ENCODE measurements at regions not wholly inside any gene's neighbourhood (a gene's known extent, or its start where the extent isn't known, plus 50 kb on each side); places are given as distances from the start of the nearest gene placed in this dataset.

DNA sequence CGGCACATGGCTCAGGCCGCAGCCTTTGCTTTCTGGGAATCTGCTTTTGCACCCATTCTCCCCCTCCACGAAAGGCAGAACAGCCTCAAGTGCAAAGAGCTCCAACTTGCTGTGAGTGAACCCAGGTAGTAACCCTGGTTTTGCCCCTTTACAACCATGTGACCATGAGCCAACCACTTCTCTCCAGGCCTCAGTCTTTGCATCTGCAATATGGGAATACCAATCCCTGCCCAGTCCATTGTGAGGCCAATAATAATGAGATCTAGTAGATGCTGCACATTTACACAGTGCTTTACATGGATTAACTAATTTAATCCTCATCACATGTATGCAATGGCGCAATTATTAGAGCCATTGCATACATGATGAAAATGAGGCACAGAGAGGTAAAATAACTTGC lies 108.9 kb upstream of the MYL2 start:
- Histone ChIP-seq H3K27me3 (ENCODE audit: control insufficient read depth, insufficient read depth, low read length) (peaks cover 36% of the 10 kb centered on the region), H3K36me3 (ENCODE audit: control insufficient read depth, insufficient read depth, low read length) (no peaks in the 10 kb centered on the region), H3K4me1 (ENCODE audit: control insufficient read depth, insufficient read depth, low read length) (no peaks in the 10 kb centered on the region), H3K9ac (ENCODE audit: low read length) (no peak overlapping the region), H3K9me3 (ENCODE audit: control insufficient read depth, low read length) (no peaks in the 10 kb centered on the region), H3K4me3 (ENCODE audit: low read length) (no peak overlapping the region)

DNA sequence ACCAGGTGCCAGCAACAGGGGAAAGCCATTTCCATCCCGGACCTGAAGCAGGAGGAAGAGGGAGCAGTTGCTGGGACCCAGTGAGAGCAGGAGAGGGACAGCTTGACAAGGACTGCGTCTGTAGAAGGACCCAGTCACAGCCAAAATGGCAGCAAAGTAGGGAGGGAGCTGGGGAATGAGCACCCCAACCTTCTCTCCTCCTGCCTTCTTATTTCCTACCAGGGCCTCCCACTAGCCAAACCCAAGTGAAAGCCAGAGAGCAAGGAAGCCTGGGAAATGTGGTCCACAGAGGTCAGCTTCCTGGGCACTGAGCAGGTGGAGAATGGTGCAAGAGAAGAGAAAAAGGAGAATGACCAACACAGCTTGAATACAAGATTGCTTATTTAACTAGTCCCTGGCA lies 108.5 kb upstream of the MYL2 start:
- no peak overlapping the region for H3K9ac ChIP-seq (ENCODE audit: low read length)
- H3K27me3 ChIP-seq (ENCODE audit: control insufficient read depth, insufficient read depth, low read length), result peaks cover 36% of the 10 kb centered on the region
- H3K4me1 ChIP-seq (ENCODE audit: control insufficient read depth, insufficient read depth, low read length), result no peaks in the 10 kb centered on the region
- H3K9me3 ChIP-seq (ENCODE audit: control insufficient read depth, low read length), result no peaks in the 10 kb centered on the region
- no peak overlapping the region for H3K4me3 ChIP-seq (ENCODE audit: low read length)
- H3K36me3 ChIP-seq (ENCODE audit: control insufficient read depth, insufficient read depth, low read length), result no peaks in the 10 kb centered on the region

DNA sequence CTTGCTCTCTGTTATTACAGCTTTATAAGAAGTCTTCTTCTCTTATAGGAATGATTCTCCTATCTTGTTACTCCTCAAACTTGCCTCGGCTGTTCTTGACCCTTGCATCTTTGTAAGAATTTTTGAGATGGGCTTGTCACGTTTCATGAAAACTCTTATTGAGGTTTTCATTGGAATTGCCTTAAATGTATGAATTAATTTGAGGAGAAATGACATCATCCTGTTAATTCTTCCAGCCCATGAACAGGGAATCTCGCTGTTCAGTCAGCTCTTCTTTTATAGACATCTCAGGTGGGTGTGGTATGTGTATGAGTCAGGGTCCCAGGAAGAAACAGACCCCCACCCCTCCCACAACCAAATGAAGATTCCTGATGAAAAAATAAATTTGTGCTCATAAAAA lies 107.1 kb upstream of the MYL2 start:
- H3K9me3 ChIP-seq (ENCODE audit: control insufficient read depth, low read length), result no peaks in the 10 kb centered on the region
- H3K4me3 ChIP-seq (ENCODE audit: low read length), result no peak overlapping the region
- no peak overlapping the region for H3K9ac ChIP-seq (ENCODE audit: low read length)
- H3K4me1 ChIP-seq (ENCODE audit: control insufficient read depth, insufficient read depth, low read length), result no peaks in the 10 kb centered on the region
- peaks cover 24% of the 10 kb centered on the region for H3K27me3 ChIP-seq (ENCODE audit: control insufficient read depth, insufficient read depth, low read length)
- H3K36me3 ChIP-seq (ENCODE audit: control insufficient read depth, insufficient read depth, low read length), result no peaks in the 10 kb centered on the region

DNA sequence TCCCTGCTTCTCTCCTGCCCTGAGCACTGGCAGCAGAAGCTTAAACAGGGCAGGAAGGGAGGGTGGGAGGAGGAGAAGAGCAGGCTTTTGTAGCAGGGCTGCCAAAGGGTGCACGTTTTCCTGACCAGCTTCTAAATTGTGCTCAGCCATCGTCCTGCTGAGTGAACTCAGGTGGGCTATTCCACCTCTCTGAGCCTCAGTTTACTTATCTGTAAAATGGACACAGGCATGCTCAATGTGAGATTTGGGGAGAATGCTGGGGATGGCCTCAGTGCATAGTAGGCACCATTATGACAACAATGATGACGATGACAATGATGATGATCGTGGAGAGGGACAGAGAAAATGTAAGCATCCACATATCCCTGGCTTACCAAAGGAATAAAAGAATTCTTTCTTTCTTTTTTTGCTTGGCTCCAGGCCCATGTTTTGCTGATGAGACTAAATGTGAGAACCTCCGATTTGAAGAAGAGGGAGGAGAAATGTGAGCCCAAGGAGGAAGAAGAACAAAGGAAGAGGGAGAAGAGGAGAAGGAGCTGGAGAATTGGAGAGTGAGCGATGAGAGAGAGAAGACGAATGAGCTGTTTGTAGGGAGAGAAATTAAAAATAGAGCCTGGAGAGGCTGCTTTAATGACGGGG lies 105.5 kb upstream of the MYL2 start:
- Histone ChIP-seq H3K27me3 (ENCODE audit: control insufficient read depth, insufficient read depth, low read length) (peaks cover 22% of the 10 kb centered on the region), H3K9ac (ENCODE audit: low read length) (no peak overlapping the region), H3K9me3 (ENCODE audit: control insufficient read depth, low read length) (no peaks in the 10 kb centered on the region), H3K4me3 (ENCODE audit: low read length) (no peak overlapping the region), H3K4me1 (ENCODE audit: control insufficient read depth, insufficient read depth, low read length) (no peaks in the 10 kb centered on the region), H3K36me3 (ENCODE audit: control insufficient read depth, insufficient read depth, low read length) (no peaks in the 10 kb centered on the region)

DNA sequence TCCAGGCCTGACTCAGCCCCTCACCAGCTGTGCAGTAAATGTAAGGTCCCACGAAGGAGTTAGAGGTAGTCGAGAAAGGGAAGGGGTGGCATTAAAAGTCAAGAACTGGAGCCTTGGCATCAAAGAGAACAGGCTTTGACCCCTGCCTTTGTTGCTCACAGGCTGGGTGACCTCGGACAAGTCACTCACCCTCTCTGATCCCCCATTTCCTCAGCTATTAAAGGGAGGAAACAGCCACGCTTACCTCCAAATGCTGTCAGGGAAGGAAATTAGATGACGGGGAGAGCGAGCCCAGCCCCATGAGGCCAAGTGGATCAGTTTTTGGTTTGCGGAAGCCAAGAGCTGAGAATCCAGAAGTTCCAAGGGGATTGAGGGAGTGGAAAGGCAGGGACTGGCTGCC lies 104.9 kb upstream of the MYL2 start:
- Histone ChIP-seq H3K4me1 (ENCODE audit: control insufficient read depth, insufficient read depth, low read length) (no peaks in the 10 kb centered on the region), H3K9ac (ENCODE audit: low read length) (no peak overlapping the region), H3K27me3 (ENCODE audit: control insufficient read depth, insufficient read depth, low read length) (peaks cover 22% of the 10 kb centered on the region), H3K36me3 (ENCODE audit: control insufficient read depth, insufficient read depth, low read length) (no peaks in the 10 kb centered on the region), H3K4me3 (ENCODE audit: low read length) (no peak overlapping the region), H3K9me3 (ENCODE audit: control insufficient read depth, low read length) (no peaks in the 10 kb centered on the region)

DNA sequence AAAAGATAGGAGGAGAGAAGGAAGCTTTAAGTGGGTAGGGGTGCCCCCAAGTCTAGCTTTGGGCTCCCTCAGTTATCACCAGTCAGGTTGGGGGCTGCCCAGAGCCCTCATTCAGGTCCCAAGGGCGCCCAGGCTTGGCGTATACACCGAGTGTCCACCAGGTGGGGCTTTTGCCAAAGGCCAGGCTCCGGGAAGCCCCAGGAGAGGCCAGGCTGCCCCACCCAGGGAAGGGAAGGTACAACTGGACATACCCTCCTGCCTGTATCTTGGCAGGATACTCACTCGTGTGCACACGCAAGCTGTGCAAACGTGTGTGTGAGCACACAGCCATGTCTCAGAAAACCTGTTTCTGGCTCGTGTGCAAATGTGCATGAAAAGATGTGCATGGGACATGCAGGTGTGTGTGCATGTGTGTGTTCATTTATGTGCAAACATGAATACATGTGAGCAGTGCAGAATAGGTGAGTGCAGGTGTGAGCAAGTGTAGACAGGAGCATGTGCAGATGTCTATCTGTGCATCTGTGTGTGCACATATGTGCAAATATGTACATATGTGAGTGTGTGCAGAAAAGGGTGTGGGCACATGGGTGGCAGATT lies 103.9 kb upstream of the MYL2 start:
- Histone ChIP-seq H3K4me1 (ENCODE audit: control insufficient read depth, insufficient read depth, low read length) (no peaks in the 10 kb centered on the region), H3K27me3 (ENCODE audit: control insufficient read depth, insufficient read depth, low read length) (peaks cover 15% of the 10 kb centered on the region)

DNA sequence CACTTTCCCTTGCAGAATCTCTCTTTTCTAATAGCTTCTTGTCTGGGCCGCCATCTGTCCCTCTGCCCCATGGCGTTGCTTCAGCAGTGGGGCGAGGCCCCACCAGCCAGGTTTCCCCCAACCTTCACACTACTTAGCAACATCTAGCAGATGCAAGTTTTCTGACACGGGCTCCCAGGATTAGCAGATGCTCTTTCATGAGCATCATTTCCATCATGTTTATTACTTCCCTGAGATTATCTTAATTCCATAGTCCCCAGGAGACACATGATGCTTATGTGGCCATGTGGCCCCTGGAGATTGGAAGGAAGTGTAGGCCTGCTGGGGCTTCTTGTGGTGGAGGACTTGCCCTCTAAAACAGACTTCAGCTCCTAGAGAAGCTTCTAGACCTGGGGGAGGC lies 102.0 kb upstream of the MYL2 start:
- H3K4me1 ChIP-seq (ENCODE audit: control insufficient read depth, insufficient read depth, low read length), result no peaks in the 10 kb centered on the region
- H3K27me3 ChIP-seq (ENCODE audit: control insufficient read depth, insufficient read depth, low read length), result peaks cover 8% of the 10 kb centered on the region
- no peak overlapping the region for H3K9ac ChIP-seq (ENCODE audit: low read length)
- no peak overlapping the region for H3K4me3 ChIP-seq (ENCODE audit: low read length)
- no peaks in the 10 kb centered on the region for H3K9me3 ChIP-seq (ENCODE audit: control insufficient read depth, low read length)
- H3K36me3 ChIP-seq (ENCODE audit: control insufficient read depth, insufficient read depth, low read length), result no peaks in the 10 kb centered on the region

More for the DNA sequence above, 103.9 kb upstream of the MYL2 start:
- Histone ChIP-seq H3K9me3 (ENCODE audit: control insufficient read depth, low read length) (no peaks in the 10 kb centered on the region), H3K36me3 (ENCODE audit: control insufficient read depth, insufficient read depth, low read length) (no peaks in the 10 kb centered on the region), H3K9ac (ENCODE audit: low read length) (no peak overlapping the region), H3K4me3 (ENCODE audit: low read length) (no peak overlapping the region)

DNA sequence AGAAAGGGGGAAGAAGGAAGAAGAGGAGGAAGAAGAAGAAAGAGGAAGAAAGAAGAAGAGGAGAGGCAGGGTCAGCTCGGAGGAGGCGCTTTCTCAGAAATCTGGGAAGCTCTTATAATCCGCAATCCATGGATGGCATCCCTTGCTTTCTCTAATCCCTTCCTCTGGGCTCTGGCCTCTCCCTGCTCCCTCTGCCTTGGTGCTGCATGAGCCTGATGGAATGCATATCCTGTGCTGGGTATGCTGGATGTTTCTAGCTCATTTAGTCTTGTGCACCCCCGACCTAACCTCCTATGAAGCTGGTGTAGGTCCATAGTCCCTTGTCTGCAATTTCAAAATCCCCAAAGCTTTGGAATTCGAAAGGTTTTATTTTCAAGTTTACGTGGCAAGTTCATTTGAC lies 94.2 kb upstream of the MYL2 start:
- no peaks in the 10 kb centered on the region for H3K36me3 ChIP-seq (ENCODE audit: control insufficient read depth, insufficient read depth, low read length)
- H3K4me3 ChIP-seq (ENCODE audit: low read length), result no peak overlapping the region
- no peaks in the 10 kb centered on the region for H3K4me1 ChIP-seq (ENCODE audit: control insufficient read depth, insufficient read depth, low read length)
- peaks cover 2% of the 10 kb centered on the region for H3K27me3 ChIP-seq (ENCODE audit: control insufficient read depth, insufficient read depth, low read length)
- H3K9ac ChIP-seq (ENCODE audit: low read length), result no peak overlapping the region
- H3K9me3 ChIP-seq (ENCODE audit: control insufficient read depth, low read length), result no peaks in the 10 kb centered on the region

DNA sequence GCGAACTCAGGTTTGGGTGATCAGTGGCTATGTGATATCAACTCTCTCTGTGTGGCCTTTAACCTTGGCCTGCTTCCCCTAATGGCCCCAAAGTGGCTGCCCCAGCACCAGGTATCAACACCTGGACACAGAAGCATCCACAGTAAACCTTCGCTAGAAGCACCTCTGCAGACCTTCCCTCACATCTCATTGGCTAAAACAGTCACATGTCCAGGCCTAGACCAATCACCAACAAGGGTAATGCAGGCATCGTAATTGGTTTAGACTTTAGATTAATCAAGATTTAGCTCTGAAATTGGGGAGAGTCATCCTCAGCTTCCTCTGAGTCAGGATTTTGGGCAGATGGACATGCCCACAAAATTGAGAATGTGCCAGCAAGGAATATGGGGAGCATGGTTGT lies 92.5 kb upstream of the MYL2 start:
- Histone ChIP-seq H3K9ac (ENCODE audit: low read length) (no peak overlapping the region), H3K4me3 (ENCODE audit: low read length) (no peak overlapping the region), H3K4me1 (ENCODE audit: control insufficient read depth, insufficient read depth, low read length) (no peaks in the 10 kb centered on the region), H3K9me3 (ENCODE audit: control insufficient read depth, low read length) (no peaks in the 10 kb centered on the region), H3K36me3 (ENCODE audit: control insufficient read depth, insufficient read depth, low read length) (no peaks in the 10 kb centered on the region), H3K27me3 (ENCODE audit: control insufficient read depth, insufficient read depth, low read length) (peaks cover 2% of the 10 kb centered on the region)

DNA sequence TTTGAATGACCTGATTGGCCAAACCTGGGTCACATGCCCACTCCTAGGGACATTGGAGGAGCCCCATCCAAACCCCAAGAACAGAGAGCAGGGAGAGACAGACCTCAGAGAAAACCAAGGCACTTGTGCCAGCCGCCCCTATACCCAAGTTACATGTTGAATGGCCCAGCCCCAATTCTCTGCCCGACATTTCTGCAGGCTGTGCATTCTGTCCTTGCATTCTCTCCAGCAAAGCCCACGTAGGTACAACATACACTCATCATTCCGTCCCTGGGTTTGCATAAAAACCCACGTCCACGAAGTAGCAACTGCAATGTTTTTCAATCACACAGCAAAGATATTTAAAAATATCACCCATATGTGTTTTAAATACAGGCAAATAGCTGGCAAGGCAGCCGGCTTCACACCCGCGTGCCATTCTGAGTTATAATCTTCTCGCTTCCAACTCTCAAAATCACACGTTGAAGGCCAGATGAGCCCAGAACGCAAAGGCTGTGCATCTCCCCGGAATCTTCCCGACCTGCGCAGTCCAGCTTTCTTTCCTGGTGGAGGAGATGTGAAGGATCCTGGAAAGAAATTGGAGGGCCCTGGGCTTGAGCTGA lies 91.7 kb upstream of the MYL2 start:
- H3K9me3 ChIP-seq (ENCODE audit: control insufficient read depth, low read length), result no peaks in the 10 kb centered on the region
- H3K27me3 ChIP-seq (ENCODE audit: control insufficient read depth, insufficient read depth, low read length), result peaks cover 2% of the 10 kb centered on the region
- H3K4me3 ChIP-seq (ENCODE audit: low read length), result no peak overlapping the region
- H3K4me1 ChIP-seq (ENCODE audit: control insufficient read depth, insufficient read depth, low read length), result no peaks in the 10 kb centered on the region
- no peak overlapping the region for H3K9ac ChIP-seq (ENCODE audit: low read length)
- H3K36me3 ChIP-seq (ENCODE audit: control insufficient read depth, insufficient read depth, low read length), result no peaks in the 10 kb centered on the region

DNA sequence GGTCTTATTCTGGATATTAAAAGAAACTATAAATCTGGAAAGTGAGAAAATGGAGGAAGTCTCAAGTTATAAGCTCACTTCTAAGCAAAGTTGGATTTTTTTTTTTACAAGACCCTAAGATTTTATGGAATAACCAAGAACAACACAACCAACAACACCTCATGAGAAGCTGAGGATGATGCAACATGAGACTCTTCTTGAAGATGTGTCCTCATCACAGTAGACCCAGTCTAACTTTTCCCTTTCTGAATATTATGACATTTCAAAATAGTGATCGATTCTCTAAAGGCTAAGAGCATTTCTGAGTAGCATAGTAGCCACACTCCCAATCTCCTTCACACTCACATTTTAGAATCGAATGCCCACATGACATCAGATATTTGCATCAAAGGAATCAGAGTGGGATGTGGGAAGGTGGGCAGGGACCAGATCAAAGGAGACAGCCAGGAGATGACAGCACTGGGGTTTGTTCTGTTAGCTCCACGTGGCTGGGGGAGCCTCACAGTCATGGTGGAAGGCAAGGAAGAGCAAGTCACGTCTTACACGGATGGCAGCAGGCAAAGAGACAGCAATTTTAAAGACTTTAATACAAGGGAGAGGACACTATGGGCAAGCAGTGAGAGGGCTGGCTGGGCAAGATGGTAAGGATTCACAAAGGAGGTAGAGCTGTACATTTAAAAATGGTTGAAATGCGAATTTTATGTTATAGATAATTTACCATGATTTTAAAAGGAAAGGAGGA lies 90.7 kb upstream of the MYL2 start:
- no peak overlapping the region for H3K4me3 ChIP-seq (ENCODE audit: low read length)
- no peaks in the 10 kb centered on the region for H3K4me1 ChIP-seq (ENCODE audit: control insufficient read depth, insufficient read depth, low read length)
- H3K27me3 ChIP-seq (ENCODE audit: control insufficient read depth, insufficient read depth, low read length), result no peaks in the 10 kb centered on the region
- H3K9ac ChIP-seq (ENCODE audit: low read length), result no peak overlapping the region
- no peaks in the 10 kb centered on the region for H3K9me3 ChIP-seq (ENCODE audit: control insufficient read depth, low read length)
- no peaks in the 10 kb centered on the region for H3K36me3 ChIP-seq (ENCODE audit: control insufficient read depth, insufficient read depth, low read length)

DNA sequence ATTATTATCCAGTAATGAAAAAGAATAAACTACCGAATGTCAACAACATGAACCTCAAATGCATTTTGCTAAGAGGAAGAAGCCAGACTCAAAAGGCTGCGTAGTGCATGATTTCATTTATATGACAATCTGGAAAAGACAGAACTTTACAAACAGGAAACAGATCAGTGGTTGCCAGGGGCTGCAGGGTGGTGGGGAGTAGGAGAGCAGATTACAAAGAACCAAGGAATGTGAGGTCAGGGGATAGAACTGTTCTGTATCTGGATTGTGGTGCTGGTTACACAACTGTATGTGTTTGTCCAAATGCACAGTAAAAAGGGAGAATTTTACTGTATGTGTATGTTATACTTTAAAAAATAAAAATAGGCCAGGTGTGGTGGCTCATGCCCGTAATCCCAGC lies 89.7 kb upstream of the MYL2 start:
- no peak overlapping the region for H3K4me3 ChIP-seq (ENCODE audit: low read length)
- H3K4me1 ChIP-seq (ENCODE audit: control insufficient read depth, insufficient read depth, low read length), result no peaks in the 10 kb centered on the region
- no peaks in the 10 kb centered on the region for H3K27me3 ChIP-seq (ENCODE audit: control insufficient read depth, insufficient read depth, low read length)

More for the DNA sequence above, 89.7 kb upstream of the MYL2 start:
- Histone ChIP-seq H3K36me3 (ENCODE audit: control insufficient read depth, insufficient read depth, low read length) (no peaks in the 10 kb centered on the region), H3K9me3 (ENCODE audit: control insufficient read depth, low read length) (no peaks in the 10 kb centered on the region), H3K9ac (ENCODE audit: low read length) (no peak overlapping the region)
